ENCODE measurements at regions not wholly inside any gene's neighbourhood (a gene's known extent, or its start where the extent isn't known, plus 50 kb on each side); places are given as distances from the start of the nearest gene placed in this dataset.

DNA sequence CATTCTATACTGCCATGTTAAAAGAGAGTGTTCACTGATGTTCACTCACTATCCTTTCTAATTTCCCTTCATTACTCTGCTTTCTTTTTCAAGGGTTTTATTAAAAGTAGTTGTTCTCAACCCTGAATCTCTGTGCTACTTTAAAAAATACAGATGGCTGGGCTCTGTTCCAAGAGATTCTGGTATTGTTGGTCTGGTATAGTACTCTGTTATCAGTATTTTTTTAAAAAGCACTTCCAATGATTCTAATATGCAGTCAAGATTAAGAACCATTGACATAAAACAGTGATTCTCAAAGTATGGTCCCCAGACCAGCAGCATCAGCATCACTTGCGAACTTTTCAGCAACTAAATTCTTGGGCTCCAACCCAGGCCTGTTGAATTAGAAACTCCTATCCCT is 77.0 kb upstream of the STARD4 start:
- TF ChIP-seq POLR2A (IDR thresholded peaks at IDR 0.05): no peak
- TF ChIP-seq, protein P1, sequence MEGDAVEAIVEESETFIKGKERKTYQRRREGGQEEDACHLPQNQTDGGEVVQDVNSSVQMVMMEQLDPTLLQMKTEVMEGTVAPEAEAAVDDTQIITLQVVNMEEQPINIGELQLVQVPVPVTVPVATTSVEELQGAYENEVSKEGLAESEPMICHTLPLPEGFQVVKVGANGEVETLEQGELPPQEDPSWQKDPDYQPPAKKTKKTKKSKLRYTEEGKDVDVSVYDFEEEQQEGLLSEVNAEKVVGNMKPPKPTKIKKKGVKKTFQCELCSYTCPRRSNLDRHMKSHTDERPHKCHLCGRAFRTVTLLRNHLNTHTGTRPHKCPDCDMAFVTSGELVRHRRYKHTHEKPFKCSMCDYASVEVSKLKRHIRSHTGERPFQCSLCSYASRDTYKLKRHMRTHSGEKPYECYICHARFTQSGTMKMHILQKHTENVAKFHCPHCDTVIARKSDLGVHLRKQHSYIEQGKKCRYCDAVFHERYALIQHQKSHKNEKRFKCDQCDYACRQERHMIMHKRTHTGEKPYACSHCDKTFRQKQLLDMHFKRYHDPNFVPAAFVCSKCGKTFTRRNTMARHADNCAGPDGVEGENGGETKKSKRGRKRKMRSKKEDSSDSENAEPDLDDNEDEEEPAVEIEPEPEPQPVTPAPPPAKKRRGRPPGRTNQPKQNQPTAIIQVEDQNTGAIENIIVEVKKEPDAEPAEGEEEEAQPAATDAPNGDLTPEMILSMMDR (IDR thresholded peaks at IDR 0.05): no peak
